H9 (cell line): ENCODE measurements at regions not wholly inside any gene's neighbourhood (a gene's known extent, or its start where the extent isn't known, plus 50 kb on each side); places are given as distances from the start of the nearest gene placed in this dataset.

ENCODE experiments used
- DNase-seq: peaks from one replicate; pipeline ENCODE4 v3.0.0-alpha.2; 2017
- H2AFZ ChIP-seq: one replicate; pipeline ENCODE4 v1.6.1; 2013; ENCODE audit warnings: mild to moderate bottlenecking, low read length, control low read depth, moderate library complexity
- H2AK5ac ChIP-seq: 2 replicates; pipeline ENCODE4 v1.6.1; 2013; ENCODE audit warnings: low read length, control low read depth, mixed read lengths; ENCODE audit not compliant: insufficient read length
- H2BK120ac ChIP-seq: one replicate; pipeline ENCODE4 v1.6.1; 2013; ENCODE audit warnings: low read depth, mild to moderate bottlenecking, low read length, control low read depth, inconsistent platforms; ENCODE audit not compliant: poor library complexity, severe bottlenecking
- H2BK12ac ChIP-seq: 2 replicates; pipeline ENCODE4 v1.6.1; 2013; ENCODE audit warnings: low read length, control low read depth, mixed read lengths, low read depth; ENCODE audit not compliant: insufficient read length
- H2BK15ac ChIP-seq: 2 replicates; pipeline ENCODE4 v1.6.1; 2013; ENCODE audit warnings: low read depth, low read length, control low read depth
- H2BK20ac ChIP-seq: one replicate; pipeline ENCODE4 v1.6.1; 2013; ENCODE audit warnings: low read depth, mild to moderate bottlenecking, low read length, control low read depth, inconsistent platforms; ENCODE audit not compliant: poor library complexity, severe bottlenecking
- H2BK5ac ChIP-seq: 2 replicates; pipeline ENCODE4 v1.6.1; 2013; ENCODE audit warnings: low read length, control low read depth, mixed read lengths; ENCODE audit not compliant: insufficient read length
- H3K14ac ChIP-seq: 2 replicates; pipeline ENCODE4 v1.6.1; 2013; ENCODE audit warnings: low read length, control low read depth; ENCODE audit not compliant: insufficient read depth
- H3K18ac ChIP-seq: 2 replicates; pipeline ENCODE4 v1.6.1; 2013; ENCODE audit warnings: low read depth, mild to moderate bottlenecking, mixed read lengths, low read length, control low read depth; ENCODE audit not compliant: insufficient read length
- H3K23ac ChIP-seq: 2 replicates; pipeline ENCODE4 v1.6.1; 2013; ENCODE audit warnings: low read length, control low read depth, mixed read lengths, low read depth; ENCODE audit not compliant: insufficient read length
- H3K23me2 ChIP-seq: 2 replicates; pipeline ENCODE4 v1.6.1; 2013; ENCODE audit warnings: low read depth, mild to moderate bottlenecking, mixed read lengths, low read length, control low read depth; ENCODE audit not compliant: insufficient read length, poor library complexity, severe bottlenecking
- H3K27ac ChIP-seq: 2 replicates; pipeline ENCODE4 v1.5.1; 2013; ENCODE audit warnings: low read length, control low read depth, mixed read lengths, low read depth; ENCODE audit not compliant: insufficient read length
- H3K27me3 ChIP-seq: 2 replicates; pipeline ENCODE4 v1.6.1; 2013; ENCODE audit warnings: low read length, control low read depth, inconsistent platforms; ENCODE audit not compliant: insufficient read depth
- H3K4ac ChIP-seq: 2 replicates; pipeline ENCODE4 v1.6.1; 2013; ENCODE audit warnings: low read depth, mild to moderate bottlenecking, control low read depth, inconsistent platforms, low read length, moderate library complexity
- H3K4me1 ChIP-seq: 2 replicates; pipeline ENCODE4 v1.6.1; 2013; ENCODE audit warnings: low read length, control low read depth, inconsistent platforms; ENCODE audit not compliant: insufficient read depth
- H3K4me2 ChIP-seq: 2 replicates; pipeline ENCODE4 v1.6.1; 2013; ENCODE audit warnings: low read length, control low read depth, mixed read lengths; ENCODE audit not compliant: insufficient read length, insufficient read depth
- H3K56ac ChIP-seq: 2 replicates; pipeline ENCODE4 v1.6.1; 2013; ENCODE audit warnings: low read depth, mild to moderate bottlenecking, mixed read lengths, low read length, control low read depth; ENCODE audit not compliant: insufficient read length
- H3K79me1 ChIP-seq: 2 replicates; pipeline ENCODE4 v1.6.1; 2013; ENCODE audit warnings: low read depth, mild to moderate bottlenecking, moderate library complexity, low read length, control low read depth, inconsistent platforms; ENCODE audit not compliant: insufficient read depth, poor library complexity, severe bottlenecking
- H3K79me2 ChIP-seq: 2 replicates; pipeline ENCODE4 v1.6.1; 2013; ENCODE audit warnings: low read length, control low read depth, inconsistent platforms; ENCODE audit not compliant: insufficient read depth
- H3K9ac ChIP-seq: 2 replicates; pipeline ENCODE4 v1.6.1; 2013; ENCODE audit warnings: low read length, control low read depth, mixed read lengths; ENCODE audit not compliant: insufficient read length; ENCODE audit errors: extremely low read depth
- H3K9me3 ChIP-seq: one replicate; pipeline ENCODE4 v1.6.1; 2013; ENCODE audit warnings: low read depth, low read length, inconsistent platforms; ENCODE audit not compliant: control insufficient read depth
- H3T11ph ChIP-seq: one replicate; pipeline ENCODE4 v1.6.1; 2013; ENCODE audit warnings: mild to moderate bottlenecking, low read length, control low read depth, inconsistent platforms
- H4K20me1 ChIP-seq: one replicate; pipeline ENCODE4 v1.6.1; 2013; ENCODE audit not compliant: control insufficient read depth, insufficient read length, insufficient read depth
- H4K5ac ChIP-seq: 2 replicates; pipeline ENCODE4 v1.6.1; 2013; ENCODE audit warnings: low read depth, mild to moderate bottlenecking, mixed read lengths, low read length, control low read depth; ENCODE audit not compliant: insufficient read length
- H4K8ac ChIP-seq: replicated peaks from 2 replicates; pipeline ENCODE4 v1.6.1; 2013; ENCODE audit warnings: low read length, control low read depth, mixed read lengths, low read depth; ENCODE audit not compliant: insufficient read length
- H4K91ac ChIP-seq: 2 replicates; pipeline ENCODE4 v1.6.1; 2013; ENCODE audit warnings: low read depth, mild to moderate bottlenecking, moderate library complexity, mixed read lengths, low read length, control low read depth; ENCODE audit not compliant: insufficient read length
- H3K27ac Mint-ChIP-seq, 3 experiments: 2 replicates in 2 of 3; 3 replicates in 1 of 3; pipeline ENCODE4 v1.8.0; 2020 to 2021; ENCODE audit warnings: mixed read lengths in 3 of 3, mild to moderate bottlenecking in 1 of 3, moderate library complexity in 1 of 3
- H3K27me3 Mint-ChIP-seq: 2 replicates; pipeline ENCODE4 v1.8.0; 2021; ENCODE audit warnings: low read depth, mild to moderate bottlenecking, moderate library complexity, mixed read lengths
- H3K36me3 Mint-ChIP-seq, 3 experiments: 2 replicates in 2 of 3; 3 replicates in 1 of 3; pipeline ENCODE4 v1.8.0; 2020 to 2021; ENCODE audit warnings: low read depth in 3 of 3, mixed read lengths in 3 of 3; ENCODE audit not compliant: insufficient read depth in 1 of 3
- H3K4me1 Mint-ChIP-seq, 2 experiments: 2 replicates each; pipeline ENCODE4 v1.8.0; 2020; ENCODE audit warnings: mixed read lengths in 2 of 2
- H3K4me3 Mint-ChIP-seq, 2 experiments: 2 replicates in 1 of 2; 3 replicates in 1 of 2; pipeline ENCODE4 v1.8.0; 2020 to 2021; ENCODE audit warnings: mild to moderate bottlenecking in 2 of 2, mixed read lengths in 2 of 2, moderate library complexity in 1 of 2
- H3K9me3 Mint-ChIP-seq, 2 experiments: 2 replicates in 1 of 2; 3 replicates in 1 of 2; pipeline ENCODE4 v1.8.0; 2020; ENCODE audit warnings: mild to moderate bottlenecking in 2 of 2, mixed read lengths in 2 of 2, moderate library complexity in 1 of 2
- WGBS: extraction: QIAGEN DNeasy Blood & Tissue Kit; methylation state at CpG from one replicate; pipeline ENCODE4 v1.1.7; 2013; ENCODE audit warnings: missing lambda C conversion rate, low lambda C conversion rate, mixed read lengths; ENCODE audit not compliant: insufficient read length; ENCODE audit errors: extremely low coverage; 5-methylcytosine and 5-hydroxymethylcytosine counted together
- TF ChIP-seq, protein P1 (sequence below): fragments of 200-600 bp; sonication (generic); conservative IDR thresholded peaks from 3 replicates; pipeline ENCODE4 v1.8.0; 2021; ENCODE audit warnings: antibody characterized with exemption, mild to moderate bottlenecking

DNA sequence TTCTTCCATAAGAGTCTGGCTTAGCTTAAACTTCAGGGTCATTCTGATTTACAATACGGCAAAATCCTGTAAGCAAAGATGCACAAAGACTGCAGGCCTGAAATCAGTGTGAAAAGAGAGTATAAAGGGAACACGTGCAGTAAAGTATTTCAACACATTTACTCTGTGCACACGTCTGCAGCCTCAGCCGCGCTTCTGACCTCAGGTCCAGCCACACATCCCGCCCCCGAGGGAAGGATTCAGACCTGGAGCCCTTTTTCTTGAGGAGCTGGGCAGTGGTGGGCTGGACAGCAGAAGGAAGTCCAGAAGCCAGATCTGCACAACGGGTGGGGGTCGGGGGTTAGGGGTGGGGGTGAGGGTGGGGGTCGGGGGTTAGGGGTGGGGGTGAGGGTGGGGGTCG is 58.9 kb upstream of the FAM20C start:
- H3K4me1 Mint-ChIP-seq: peaks cover 4 to 8% of the 10 kb centered on the region in 2 experiments
- Histone ChIP-seq H3K4me1 (no peaks in the 10 kb centered on the region; the same call in 1 of the 2 replicates), H3K23ac (no peak overlapping the region), H3T11ph (no peak overlapping the region), H3K79me2 (no peaks in the 10 kb centered on the region), H3K9me3 (no peaks in the 10 kb centered on the region), H3K79me1 (no peaks in the 10 kb centered on the region), H3K27ac (no peak overlapping the region), H3K14ac (no peak overlapping the region), H3K23me2 (peaks cover 4% of the 10 kb centered on the region), H3K4ac (no peak overlapping the region), H3K27me3 (no peaks in the 10 kb centered on the region), H2BK5ac (no peak overlapping the region), H4K20me1 (no peaks in the 10 kb centered on the region), H2AK5ac (no peak overlapping the region), H4K91ac (no peak overlapping the region), H3K56ac (no peak overlapping the region), H2BK120ac (no peak overlapping the region), H3K4me2 (no peak overlapping the region), H3K18ac (no peak overlapping the region), H2AFZ (no peak overlapping the region), H2BK12ac (no peak overlapping the region), H2BK20ac (no peak overlapping the region), H4K8ac (no peak overlapping the region), H3K9ac (no peak overlapping the region), H4K5ac (no peak overlapping the region), H2BK15ac (no peak overlapping the region)
- no peak overlapping the region for H3K4me3 Mint-ChIP-seq
- TF ChIP-seq, protein P1, sequence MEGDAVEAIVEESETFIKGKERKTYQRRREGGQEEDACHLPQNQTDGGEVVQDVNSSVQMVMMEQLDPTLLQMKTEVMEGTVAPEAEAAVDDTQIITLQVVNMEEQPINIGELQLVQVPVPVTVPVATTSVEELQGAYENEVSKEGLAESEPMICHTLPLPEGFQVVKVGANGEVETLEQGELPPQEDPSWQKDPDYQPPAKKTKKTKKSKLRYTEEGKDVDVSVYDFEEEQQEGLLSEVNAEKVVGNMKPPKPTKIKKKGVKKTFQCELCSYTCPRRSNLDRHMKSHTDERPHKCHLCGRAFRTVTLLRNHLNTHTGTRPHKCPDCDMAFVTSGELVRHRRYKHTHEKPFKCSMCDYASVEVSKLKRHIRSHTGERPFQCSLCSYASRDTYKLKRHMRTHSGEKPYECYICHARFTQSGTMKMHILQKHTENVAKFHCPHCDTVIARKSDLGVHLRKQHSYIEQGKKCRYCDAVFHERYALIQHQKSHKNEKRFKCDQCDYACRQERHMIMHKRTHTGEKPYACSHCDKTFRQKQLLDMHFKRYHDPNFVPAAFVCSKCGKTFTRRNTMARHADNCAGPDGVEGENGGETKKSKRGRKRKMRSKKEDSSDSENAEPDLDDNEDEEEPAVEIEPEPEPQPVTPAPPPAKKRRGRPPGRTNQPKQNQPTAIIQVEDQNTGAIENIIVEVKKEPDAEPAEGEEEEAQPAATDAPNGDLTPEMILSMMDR: no peak
- no peak for DNase-seq
- no CpG with 5 or more reads among the region's 11 CpGs for WGBS
- H3K27me3 Mint-ChIP-seq: peaks cover 10% of the 10 kb centered on the region
- no peaks in the 10 kb centered on the region for H3K9me3 Mint-ChIP-seq
- H3K27ac Mint-ChIP-seq: no peak overlapping the region
- no peaks in the 10 kb centered on the region; a peak in 2 of 7 replicates for H3K36me3 Mint-ChIP-seq
